Activated CD4-positive, alpha-beta T cell treated with anti-CD3 and anti-CD28 coated beads for 36 hours (primary cell): ENCODE measurements at regions not wholly inside any gene's neighbourhood (a gene's known extent, or its start where the extent isn't known, plus 50 kb on each side); places are given as distances from the start of the nearest gene placed in this dataset.
A peak's percentile ranks its signal among the peaks of the same experiment; 100 is the strongest.
"Not testable (repeated sequence)": the region's sequence is repeated elsewhere in the genome, so short reads cannot be mapped to it uniquely, and the experiment has no call there.

Experiments used
- ATAC-seq: fragments of 200-7000 bp; cut with Tn5 transposase; one replicate; pipeline ENCODE4 v1.10.0; 2021; ENCODE audit warnings: mild to moderate bottlenecking, moderate library complexity
- CTCF ChIA-PET: fragments of 350-600 bp; sonication (Branson Sonifier 250); formaldehyde crosslinking; loops from one replicate; lab custom pipeline; 2021; ENCODE audit warnings: antibody characterized with exemption; lab: Charles Lee
- POLR2A ChIA-PET: fragments of 350-600 bp; sonication (Branson Sonifier 250); formaldehyde crosslinking; loops from one replicate; lab custom pipeline; 2021; ENCODE audit warnings: antibody characterized with exemption, inconsistent platforms; lab: Charles Lee
- DNase-seq: peaks from one replicate; pipeline ENCODE4 v3.0.0-alpha.2; 2020
- H3K27ac Mint-ChIP-seq: one replicate; pipeline ENCODE4 v1.8.0; 2021; ENCODE audit warnings: mixed read lengths
- H3K27me3 Mint-ChIP-seq: one replicate; pipeline ENCODE4 v1.8.0; 2021; ENCODE audit warnings: mixed read lengths
- H3K36me3 Mint-ChIP-seq: one replicate; pipeline ENCODE4 v1.8.0; 2021; ENCODE audit warnings: low read depth, mixed read lengths
- H3K4me1 Mint-ChIP-seq: one replicate; pipeline ENCODE4 v1.8.0; 2021; ENCODE audit warnings: mixed read lengths
- H3K4me3 Mint-ChIP-seq: one replicate; pipeline ENCODE4 v1.8.0; 2021; ENCODE audit warnings: mild to moderate bottlenecking, moderate library complexity, mixed read lengths
- H3K9me3 Mint-ChIP-seq: one replicate; pipeline ENCODE4 v1.8.0; 2021; ENCODE audit warnings: low read depth, mixed read lengths
- intact Hi-C, 2 experiments: fragments of 100-400 bp; cut with DNase I in 1 of 2; cut with micrococcal nuclease in 1 of 2; formaldehyde crosslinking; loops; one replicate each; pipeline versions ENCODE4 v1.14.2 to v1.15.1; 2022 to 2024; cut with DNase I, micrococcal nuclease

DNA sequence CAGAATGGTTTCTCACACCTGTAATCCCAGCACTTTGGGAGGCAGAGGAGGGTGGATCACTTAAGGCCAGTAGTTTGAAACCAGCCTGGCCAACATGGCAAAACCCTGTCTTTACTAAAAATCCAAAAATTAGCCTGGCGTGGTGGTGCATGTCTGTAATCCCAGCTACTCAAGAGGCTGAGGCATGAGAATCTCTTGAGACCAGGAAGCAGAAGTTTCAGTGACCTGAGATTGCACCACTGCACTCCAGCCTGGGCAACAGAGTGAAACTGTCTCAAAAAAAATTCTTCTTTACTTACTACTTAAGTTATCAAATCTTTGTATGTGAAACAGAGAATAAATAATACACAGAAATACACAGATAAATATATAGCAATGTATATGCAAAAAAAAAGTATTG lies 210.2 kb upstream of the NRG3 start:
- POLR2A ChIA-PET, H3K4me3 Mint-ChIP-seq, H3K4me1 Mint-ChIP-seq, intact Hi-C loops, H3K36me3 Mint-ChIP-seq, H3K27ac Mint-ChIP-seq, H3K9me3 Mint-ChIP-seq, DNase-seq, ATAC-seq, CTCF ChIA-PET, H3K27me3 Mint-ChIP-seq: not testable (repeated sequence)

DNA sequence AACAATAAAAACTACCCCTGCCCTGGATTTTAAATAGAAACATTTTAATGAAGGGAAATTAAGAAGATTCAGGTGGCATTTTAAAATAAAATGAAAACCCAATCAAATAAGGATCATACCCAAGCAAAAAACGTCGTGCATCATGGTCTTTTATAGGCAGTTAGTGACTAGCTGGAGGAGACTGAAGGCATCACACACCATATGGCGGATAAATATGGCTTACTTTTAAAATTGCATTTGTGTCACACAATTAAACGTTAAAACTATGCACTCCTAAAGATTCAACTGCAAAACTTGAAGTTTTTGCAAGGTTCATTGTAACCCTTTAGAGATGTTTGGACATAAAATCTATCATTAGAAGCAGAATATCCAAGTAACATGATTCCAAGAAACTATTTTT lies 200.1 kb upstream of the NRG3 start:
- H3K27me3 Mint-ChIP-seq = no peaks in the 10 kb centered on the region
- ChIA-PET POLR2A (no interaction called here), CTCF (no interaction called here)

DNA sequence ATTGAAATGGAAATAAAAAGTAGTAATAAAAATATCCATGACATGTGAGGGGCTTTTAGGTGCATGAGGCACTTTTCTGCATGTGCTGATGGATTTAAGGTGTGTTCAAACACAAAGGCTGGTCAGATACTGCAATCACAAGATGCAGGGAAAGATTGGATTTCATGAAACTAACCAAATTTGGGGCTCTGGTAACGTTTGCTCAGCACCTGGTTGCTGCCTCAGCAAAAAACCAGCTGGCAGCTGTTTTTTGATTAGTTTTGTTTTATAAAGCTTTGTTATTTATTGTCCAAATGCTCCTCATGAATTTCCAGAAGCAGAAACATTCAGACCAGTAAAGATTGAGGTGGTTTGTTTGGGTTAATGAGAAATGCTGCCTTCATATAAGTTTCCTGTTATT lies 195.7 kb upstream of the NRG3 start:
- Mint-ChIP-seq H3K27me3 (no peaks in the 10 kb centered on the region), H3K9me3 (no peaks in the 10 kb centered on the region), H3K4me1 (peaks cover 5% of the 10 kb centered on the region), H3K27ac (no peak overlapping the region), H3K4me3 (no peak overlapping the region), H3K36me3 (no peaks in the 10 kb centered on the region)
- intact Hi-C loops = no loop called here
- POLR2A ChIA-PET = no interaction called here
- DNase-seq (no peak), ATAC-seq (no peak)
- CTCF ChIA-PET = no interaction called here

More for the DNA sequence above, 200.1 kb upstream of the NRG3 start:
- Mint-ChIP-seq H3K9me3 (no peaks in the 10 kb centered on the region), H3K36me3 (no peaks in the 10 kb centered on the region), H3K4me1 (no peaks in the 10 kb centered on the region), H3K4me3 (no peak overlapping the region), H3K27ac (no peak overlapping the region)
- DNase-seq = no peak
- ATAC-seq = no peak
- intact Hi-C loops = no loop called here

DNA sequence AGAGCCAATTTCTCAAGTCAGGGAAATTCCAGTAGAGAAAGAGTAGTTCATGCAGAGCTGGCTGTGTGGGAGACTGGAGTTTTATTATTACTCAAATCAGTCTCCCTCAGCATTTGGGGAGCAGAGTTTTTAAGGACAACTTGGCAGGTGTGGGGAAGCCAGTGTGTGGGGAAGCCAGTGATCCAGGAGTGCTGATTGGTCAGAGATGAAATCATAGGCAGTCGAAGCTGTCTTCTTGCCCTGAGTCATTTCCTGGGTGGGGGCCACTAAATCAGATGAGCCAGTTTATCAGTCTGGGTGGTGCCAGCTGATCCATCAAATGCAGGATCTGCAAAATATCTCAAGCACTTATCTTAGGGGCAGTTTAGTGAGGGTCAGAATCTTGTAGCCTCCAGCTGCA lies 194.6 kb upstream of the NRG3 start:
- H3K9me3 Mint-ChIP-seq = no peaks in the 10 kb centered on the region
- DNase-seq (peak; percentile 5), ATAC-seq (no peak)
- peaks cover 5% of the 10 kb centered on the region for H3K4me1 Mint-ChIP-seq
- ChIA-PET POLR2A (no interaction called here), CTCF (no interaction called here)
- no peak overlapping the region for H3K27ac Mint-ChIP-seq
- H3K27me3 Mint-ChIP-seq = no peaks in the 10 kb centered on the region
- no peak overlapping the region for H3K4me3 Mint-ChIP-seq
- intact Hi-C loops = no loop called here
- H3K36me3 Mint-ChIP-seq = no peaks in the 10 kb centered on the region

DNA sequence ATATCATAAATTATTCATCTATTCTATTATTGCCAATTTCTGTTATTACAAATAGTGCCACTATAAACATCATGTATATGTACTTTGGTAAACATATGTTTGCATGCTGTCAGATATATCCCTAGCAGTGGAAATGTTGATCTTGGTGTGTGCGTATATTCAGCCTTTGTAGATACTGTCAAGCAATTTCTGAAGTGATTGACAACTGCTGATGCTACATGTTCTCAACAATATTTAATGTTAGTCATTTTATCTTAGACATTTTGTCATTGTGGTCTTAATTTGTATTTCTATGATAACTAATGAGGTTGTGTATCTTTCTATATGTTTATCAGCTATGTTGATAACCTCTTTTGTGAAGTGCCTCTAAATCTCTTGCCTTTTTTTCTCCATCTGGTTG lies 186.5 kb upstream of the NRG3 start:
- H3K27ac Mint-ChIP-seq = no peak overlapping the region
- no peak for ATAC-seq

DNA sequence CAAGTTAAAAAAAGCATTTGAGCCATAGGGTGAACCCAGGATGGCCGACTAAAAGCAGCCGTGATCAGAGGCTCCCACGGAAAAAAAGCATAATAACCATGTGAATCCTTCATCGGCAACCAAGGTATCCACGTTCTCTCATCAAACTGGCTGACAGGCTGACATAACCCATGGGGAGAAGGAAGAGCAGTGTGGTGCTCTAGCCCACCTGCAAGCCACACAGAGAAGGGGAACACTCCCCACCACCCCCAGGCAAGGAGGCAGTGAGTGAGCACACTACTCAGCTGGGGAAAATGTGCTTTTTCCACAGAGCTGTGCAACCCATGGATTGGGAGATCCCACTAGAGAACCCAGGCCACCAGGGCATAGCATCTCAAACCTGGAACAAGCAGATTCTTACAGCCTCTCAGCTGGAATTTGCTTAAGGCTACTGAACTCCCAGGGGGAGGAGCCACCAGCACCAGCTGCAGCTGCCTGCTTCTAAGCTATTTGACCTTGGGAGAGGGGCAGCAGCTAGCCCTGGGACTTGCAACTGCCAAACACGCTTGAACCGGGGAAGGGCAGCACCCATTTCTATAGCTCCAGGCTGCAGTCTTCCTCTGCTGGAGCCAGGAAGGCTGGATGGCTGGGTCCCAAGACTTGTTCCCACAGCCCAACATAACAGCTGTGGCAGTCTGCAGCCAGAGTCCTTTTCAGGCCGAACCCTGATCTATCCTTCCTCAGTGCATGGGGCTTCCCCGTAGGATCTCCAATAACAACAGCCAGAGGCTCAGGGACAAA lies 178.2 kb upstream of the NRG3 start:
- CTCF ChIA-PET = interaction anchor here (0.7 kb wide), 2 partner anchors 54 to 358 kb away, joined by 3 to 4 read pairs; no protein-coding TSS in a partner anchor
- Mint-ChIP-seq H3K27ac (no peak overlapping the region), H3K9me3 (peaks cover 21% of the 10 kb centered on the region), H3K4me1 (no peaks in the 10 kb centered on the region), H3K27me3 (no peaks in the 10 kb centered on the region), H3K36me3 (no peaks in the 10 kb centered on the region), H3K4me3 (no peak overlapping the region)
- intact Hi-C loops = no loop called here
- ATAC-seq = no peak
- no peak for DNase-seq
- POLR2A ChIA-PET = no interaction called here

More for the DNA sequence above, 186.5 kb upstream of the NRG3 start:
- Mint-ChIP-seq H3K36me3 (no peaks in the 10 kb centered on the region), H3K4me1 (no peaks in the 10 kb centered on the region), H3K9me3 (peaks cover 2% of the 10 kb centered on the region), H3K27me3 (no peaks in the 10 kb centered on the region), H3K4me3 (no peak overlapping the region)
- intact Hi-C loops = no loop called here
- no peak for DNase-seq
- POLR2A ChIA-PET = no interaction called here
- CTCF ChIA-PET = no interaction called here

DNA sequence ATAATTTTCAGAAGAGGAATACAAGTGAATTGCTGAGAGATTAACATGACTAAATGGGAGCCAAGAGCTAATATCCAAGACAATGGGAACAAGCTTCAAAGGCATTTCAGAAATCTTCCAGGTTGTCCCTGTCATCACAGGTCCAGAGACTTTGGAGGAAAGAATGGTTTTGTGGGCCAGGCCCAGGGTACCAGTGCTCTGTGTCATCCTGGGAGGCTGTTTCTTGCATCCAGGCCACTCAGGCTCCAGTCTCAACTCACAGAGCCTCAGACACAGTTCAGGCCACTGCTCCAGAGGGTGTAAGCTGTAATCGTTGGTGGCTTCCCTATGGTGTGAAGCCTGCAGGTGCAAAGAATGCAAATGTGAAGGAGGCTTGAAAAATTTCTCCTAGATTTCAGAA lies 170.4 kb upstream of the NRG3 start:
- DNase-seq (no peak), ATAC-seq (no peak)
- intact Hi-C loops = no loop called here
- Mint-ChIP-seq H3K36me3 (no peaks in the 10 kb centered on the region), H3K4me3 (no peak overlapping the region), H3K4me1 (no peaks in the 10 kb centered on the region), H3K9me3 (peaks cover 9% of the 10 kb centered on the region), H3K27ac (no peak overlapping the region), H3K27me3 (no peaks in the 10 kb centered on the region)
- ChIA-PET CTCF (no interaction called here), POLR2A (interaction anchor here (0.5 kb wide), 1 partner anchor 1111 kb away, joined by 3 read pairs; no protein-coding TSS in a partner anchor)

DNA sequence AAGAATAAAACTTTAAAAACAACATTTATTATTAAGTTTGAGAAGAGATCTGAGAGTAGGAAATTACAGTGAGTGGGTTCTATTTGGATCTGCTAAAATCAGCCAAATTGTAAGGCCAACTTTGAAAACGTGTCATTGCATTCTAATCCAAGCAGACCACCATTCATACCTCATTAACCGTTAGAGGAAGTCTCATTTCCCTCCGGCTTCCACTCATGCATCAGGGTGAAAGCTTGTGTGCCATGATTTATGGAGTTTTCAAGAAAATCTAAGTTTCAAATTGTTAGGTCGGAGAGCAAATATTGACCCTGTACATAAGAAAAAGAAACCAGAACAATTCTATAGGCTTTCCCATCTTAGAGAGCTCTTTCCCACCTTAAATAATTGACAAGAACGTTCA lies 166.6 kb upstream of the NRG3 start:
- ATAC-seq = no peak
- Mint-ChIP-seq H3K4me3 (no peak overlapping the region), H3K27me3 (no peaks in the 10 kb centered on the region), H3K36me3 (no peaks in the 10 kb centered on the region), H3K9me3 (no peaks in the 10 kb centered on the region), H3K27ac (no peak overlapping the region), H3K4me1 (no peaks in the 10 kb centered on the region)
- ChIA-PET POLR2A (interaction anchor here (0.6 kb wide), 1 partner anchor 165 kb away, joined by 3 read pairs; no protein-coding TSS in a partner anchor), CTCF (no interaction called here)
- intact Hi-C loops = no loop called here
- no peak for DNase-seq

DNA sequence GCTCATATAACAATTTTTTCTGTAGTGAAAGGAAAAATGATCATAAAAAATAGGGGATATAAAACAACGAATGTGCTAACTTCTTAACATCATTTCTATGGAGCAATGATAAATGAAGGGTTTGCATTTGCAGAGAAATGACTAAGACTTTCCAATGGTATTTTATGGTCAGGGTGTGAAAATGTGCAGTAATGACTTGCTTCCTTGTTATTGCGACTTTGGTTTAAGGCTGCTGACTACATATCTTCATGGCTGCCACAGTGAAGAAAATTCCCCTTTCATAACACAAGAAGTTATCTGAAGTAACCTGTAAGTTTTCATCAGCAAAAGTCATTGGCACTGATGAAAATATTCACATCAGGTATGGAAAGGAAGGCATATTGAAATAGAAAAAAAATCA lies 166.1 kb upstream of the NRG3 start:
- H3K36me3 Mint-ChIP-seq = no peaks in the 10 kb centered on the region
- no peaks in the 10 kb centered on the region for H3K4me1 Mint-ChIP-seq
- POLR2A ChIA-PET = interaction anchor here (0.6 kb wide), 1 partner anchor 164 kb away, joined by 3 read pairs; no protein-coding TSS in a partner anchor
- H3K9me3 Mint-ChIP-seq = no peaks in the 10 kb centered on the region
- ATAC-seq (peak; percentile 80), DNase-seq (no peak)
- H3K4me3 Mint-ChIP-seq = no peak overlapping the region
- CTCF ChIA-PET = no interaction called here
- no peak overlapping the region for H3K27ac Mint-ChIP-seq
- intact Hi-C loops = no loop called here
- H3K27me3 Mint-ChIP-seq = no peaks in the 10 kb centered on the region

DNA sequence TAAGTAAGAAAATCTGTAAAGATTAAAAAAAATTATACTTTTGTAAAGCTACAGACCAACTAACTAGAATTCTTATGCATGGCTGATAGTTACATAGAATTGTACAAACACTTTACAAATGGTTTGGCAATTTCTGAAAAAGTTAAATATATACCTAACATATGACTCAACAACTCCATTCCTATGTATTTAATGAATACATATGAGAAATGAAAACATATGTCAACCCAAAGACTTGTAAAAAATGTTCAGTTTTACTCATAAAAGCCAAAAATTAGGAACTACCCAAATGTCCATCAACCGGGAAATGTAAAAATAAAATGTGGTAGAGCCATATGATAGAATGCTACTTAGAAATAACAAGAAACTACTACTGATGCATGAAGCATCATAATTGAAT lies 152.6 kb upstream of the NRG3 start:
- H3K9me3 Mint-ChIP-seq = peaks cover 2% of the 10 kb centered on the region
- ATAC-seq (no peak), DNase-seq (no peak)
- ChIA-PET CTCF (no interaction called here), POLR2A (no interaction called here)
- H3K4me3 Mint-ChIP-seq = no peak overlapping the region
- H3K27me3 Mint-ChIP-seq = no peaks in the 10 kb centered on the region
- no peaks in the 10 kb centered on the region for H3K36me3 Mint-ChIP-seq
- no peak overlapping the region for H3K27ac Mint-ChIP-seq
- H3K4me1 Mint-ChIP-seq = peaks cover 21% of the 10 kb centered on the region
- intact Hi-C loops = no loop called here

DNA sequence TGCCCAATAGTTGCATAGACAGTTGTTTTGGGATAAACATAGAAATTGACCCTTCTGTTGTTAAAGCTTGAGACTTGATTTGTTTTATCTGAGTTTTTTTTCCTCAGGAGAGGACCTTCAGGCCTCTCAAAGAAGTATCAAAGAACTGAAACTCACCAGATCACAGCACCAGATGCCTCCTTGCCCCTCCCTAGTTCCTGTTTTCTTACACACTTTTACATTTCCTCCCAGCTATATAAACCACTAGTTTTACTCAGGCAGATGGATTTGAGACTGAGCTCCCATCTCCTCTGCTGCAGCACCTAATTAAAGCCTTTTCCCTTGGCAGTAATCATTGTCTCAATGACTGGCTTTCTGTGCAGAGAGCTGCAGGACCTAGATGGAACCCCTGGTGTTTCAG lies 150.6 kb upstream of the NRG3 start:
- Mint-ChIP-seq H3K4me1 (peaks cover 21% of the 10 kb centered on the region), H3K9me3 (peaks cover 2% of the 10 kb centered on the region)
- DNase-seq = no peak

DNA sequence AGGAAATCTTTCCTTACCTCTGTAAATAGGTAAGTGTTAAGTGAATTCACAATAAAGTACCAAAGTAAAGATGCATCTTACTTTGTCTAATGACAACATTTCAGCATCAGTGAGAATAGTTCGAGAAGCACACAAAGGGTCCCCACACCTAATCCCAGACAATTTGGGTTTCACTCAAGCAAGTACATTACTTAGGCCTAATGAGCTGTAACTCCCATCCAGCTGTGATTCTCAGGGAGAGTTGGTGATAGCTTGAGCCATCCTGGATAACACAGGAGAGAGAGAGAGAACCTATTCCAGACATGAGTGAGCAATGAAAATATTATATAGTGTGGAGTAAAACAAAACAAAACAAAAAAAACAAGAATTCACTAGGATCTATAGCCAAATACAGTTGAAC lies 149.1 kb upstream of the NRG3 start:
- no peak overlapping the region for H3K4me3 Mint-ChIP-seq
- POLR2A ChIA-PET = no interaction called here
- DNase-seq (no peak), ATAC-seq (no peak)
- peaks cover 2% of the 10 kb centered on the region for H3K9me3 Mint-ChIP-seq
- intact Hi-C loops = no loop called here
- CTCF ChIA-PET = no interaction called here
- H3K4me1 Mint-ChIP-seq = peaks cover 21% of the 10 kb centered on the region
- no peaks in the 10 kb centered on the region for H3K36me3 Mint-ChIP-seq
- H3K27ac Mint-ChIP-seq = no peak overlapping the region
- no peaks in the 10 kb centered on the region for H3K27me3 Mint-ChIP-seq

More for the DNA sequence above, 150.6 kb upstream of the NRG3 start:
- Mint-ChIP-seq H3K27ac (peak overlapping the region; percentile 66), H3K36me3 (no peaks in the 10 kb centered on the region), H3K27me3 (no peaks in the 10 kb centered on the region), H3K4me3 (no peak overlapping the region)
- ATAC-seq = peak; percentile 39
- ChIA-PET CTCF (interaction anchor here (1.2 kb wide), 1 partner anchor 19 kb away, joined by 3 read pairs; no protein-coding TSS in a partner anchor), POLR2A (no interaction called here)
- intact Hi-C loops = no loop called here
